CD4-positive, CD25-positive, alpha-beta regulatory T cell (primary cell): ENCODE measurements at regions not wholly inside any gene's neighbourhood (a gene's known extent, or its start where the extent isn't known, plus 50 kb on each side); places are given as distances from the start of the nearest gene placed in this dataset.

ENCODE experiments used
- ATAC-seq, 2 donors: fragments of 150-1000 bp; cut with Tn5 transposase; one replicate each; pipeline ENCODE4 v1.10.0; 2021; ENCODE audit warnings: low read depth in 2 of 2, moderate number of reproducible peaks in 2 of 2, moderate library complexity in 1 of 2
- DNase-seq, 3 donors: peaks; one replicate each; pipeline versions ENCODE4 v3.0.0 to v3.0.0-alpha.2; 2012 to 2022; ENCODE audit warnings: mixed read lengths in 1 of 3
- H3K27ac ChIP-seq: one replicate; pipeline ENCODE4 v1.7.0; 2013; ENCODE audit warnings: mild to moderate bottlenecking, low read length; ENCODE audit not compliant: insufficient read depth, poor library complexity, severe bottlenecking
- H3K27me3 ChIP-seq: one replicate; pipeline ENCODE4 v1.7.0; 2013; ENCODE audit warnings: low read length; ENCODE audit not compliant: control insufficient read depth, insufficient read depth
- H3K36me3 ChIP-seq: one replicate; pipeline ENCODE4 v1.7.0; 2013; ENCODE audit warnings: mild to moderate bottlenecking, low read length, moderate library complexity; ENCODE audit not compliant: control insufficient read depth, insufficient read depth
- H3K4me1 ChIP-seq: 2 replicates; pipeline ENCODE4 v1.7.0; 2013; ENCODE audit warnings: mild to moderate bottlenecking, low read length; ENCODE audit not compliant: insufficient read depth, control insufficient read depth, poor library complexity, severe bottlenecking
- H3K4me3 ChIP-seq: one replicate; pipeline ENCODE4 v1.7.0; 2013; ENCODE audit warnings: low read depth, mild to moderate bottlenecking, low read length, moderate library complexity
- H3K9me3 ChIP-seq, 2 experiments: 1 replicate in 1 of 2; 2 replicates in 1 of 2; pipeline ENCODE4 v1.7.0; 2013; ENCODE audit warnings: low read length in 2 of 2, mild to moderate bottlenecking in 1 of 2, moderate library complexity in 1 of 2; ENCODE audit not compliant: control insufficient read depth in 2 of 2
- H3K27ac Mint-ChIP-seq, 3 donors: one replicate each; pipeline ENCODE4 v1.8.0; 2020 to 2022; ENCODE audit warnings: mild to moderate bottlenecking in 3 of 3, mixed read lengths in 3 of 3, moderate library complexity in 2 of 3
- H3K27me3 Mint-ChIP-seq: one replicate; pipeline ENCODE4 v1.8.0; 2022; ENCODE audit warnings: mild to moderate bottlenecking, mixed read lengths
- H3K36me3 Mint-ChIP-seq: one replicate; pipeline ENCODE4 v1.8.0; 2020; ENCODE audit warnings: mixed read lengths
- H3K4me1 Mint-ChIP-seq, 4 donors: one replicate each; pipeline ENCODE4 v1.8.0; 2020 to 2022; ENCODE audit warnings: mixed read lengths in 4 of 4, mild to moderate bottlenecking in 1 of 4
- H3K4me3 Mint-ChIP-seq, 4 donors: one replicate each; pipeline ENCODE4 v1.8.0; 2020 to 2022; ENCODE audit warnings: mild to moderate bottlenecking in 4 of 4, mixed read lengths in 4 of 4, moderate library complexity in 3 of 4
- H3K9me3 Mint-ChIP-seq, 7 donors: one replicate each; pipeline ENCODE4 v1.8.0; 2020 to 2022; ENCODE audit warnings: mixed read lengths in 7 of 7, mild to moderate bottlenecking in 3 of 7, moderate library complexity in 2 of 7

GRCh38 chr4:66662620-66663019, 882.7 kb downstream of the CENPC start:
- Histone ChIP-seq H3K36me3 (no peaks in the 10 kb centered on the region), H3K27ac (no peak overlapping the region), H3K4me3 (no peak overlapping the region), H3K27me3 (no peaks in the 10 kb centered on the region), H3K4me1 (no peaks in the 10 kb centered on the region), H3K9me3 (no peaks in the 10 kb centered on the region)
- Mint-ChIP-seq H3K4me1 (no peaks in the 10 kb centered on the region), H3K4me3 (no peak overlapping the region), H3K9me3 (peaks cover 0 to 6% (median 2%) of the 10 kb centered on the region in 7 donors), H3K36me3 (no peaks in the 10 kb centered on the region), H3K27me3 (no peaks in the 10 kb centered on the region), H3K27ac (no peak overlapping the region)
- DNase-seq (no peak), ATAC-seq (no peak)

GRCh38 chr4:66658809-66659208, 886.5 kb downstream of the CENPC start:
- ATAC-seq (no peak), DNase-seq (no peak)
- Histone ChIP-seq H3K27me3 (no peaks in the 10 kb centered on the region), H3K4me3 (no peak overlapping the region), H3K27ac (no peak overlapping the region), H3K36me3 (no peaks in the 10 kb centered on the region), H3K9me3 (no peaks in the 10 kb centered on the region), H3K4me1 (no peaks in the 10 kb centered on the region)
- H3K27me3 Mint-ChIP-seq, result no peaks in the 10 kb centered on the region
- no peak overlapping the region for H3K4me3 Mint-ChIP-seq
- H3K27ac Mint-ChIP-seq, result no peak overlapping the region
- H3K9me3 Mint-ChIP-seq, result peaks cover 0 to 9% (median 5%) of the 10 kb centered on the region in 7 donors
- no peaks in the 10 kb centered on the region for H3K4me1 Mint-ChIP-seq
- no peaks in the 10 kb centered on the region for H3K36me3 Mint-ChIP-seq

GRCh38 chr4:66655505-66655904, 889.8 kb downstream of the CENPC start:
- no peaks in the 10 kb centered on the region for H3K4me1 Mint-ChIP-seq
- H3K27ac Mint-ChIP-seq, result no peak overlapping the region
- no peak overlapping the region for H3K4me3 Mint-ChIP-seq
- no peaks in the 10 kb centered on the region for H3K9me3 ChIP-seq
- no peak overlapping the region for H3K27ac ChIP-seq
- no peaks in the 10 kb centered on the region for H3K27me3 ChIP-seq
- H3K4me1 ChIP-seq, result no peaks in the 10 kb centered on the region
- H3K27me3 Mint-ChIP-seq, result no peaks in the 10 kb centered on the region
- H3K4me3 ChIP-seq, result no peak overlapping the region
- no peaks in the 10 kb centered on the region for H3K36me3 Mint-ChIP-seq
- DNase-seq (no peak), ATAC-seq (no peak)
- H3K9me3 Mint-ChIP-seq, result peaks cover 0 to 11% (median 5%) of the 10 kb centered on the region in 7 donors
- H3K36me3 ChIP-seq, result no peaks in the 10 kb centered on the region

GRCh38 chr4:66653937-66654336, 891.4 kb downstream of the CENPC start:
- no peaks in the 10 kb centered on the region for H3K27me3 Mint-ChIP-seq

GRCh38 chr4:66649236-66649635, 896.1 kb downstream of the CENPC start:
- Mint-ChIP-seq H3K27ac (no peak overlapping the region), H3K36me3 (no peaks in the 10 kb centered on the region), H3K9me3 (peaks cover 0 to 15% (median 3%) of the 10 kb centered on the region in 7 donors), H3K4me1 (no peaks in the 10 kb centered on the region), H3K4me3 (no peak overlapping the region), H3K27me3 (no peaks in the 10 kb centered on the region)
- Histone ChIP-seq H3K36me3 (no peaks in the 10 kb centered on the region), H3K4me1 (no peaks in the 10 kb centered on the region), H3K27ac (no peak overlapping the region), H3K27me3 (no peaks in the 10 kb centered on the region), H3K9me3 (no peaks in the 10 kb centered on the region), H3K4me3 (no peak overlapping the region)
- no peak for DNase-seq
- ATAC-seq, result no peak

More at GRCh38 chr4:66653937-66654336, 891.4 kb downstream of the CENPC start:
- H3K4me3 Mint-ChIP-seq, result no peak overlapping the region
- no peak overlapping the region for H3K27ac Mint-ChIP-seq
- Histone ChIP-seq H3K27ac (no peak overlapping the region), H3K36me3 (no peaks in the 10 kb centered on the region), H3K27me3 (no peaks in the 10 kb centered on the region), H3K4me3 (no peak overlapping the region), H3K4me1 (no peaks in the 10 kb centered on the region), H3K9me3 (no peaks in the 10 kb centered on the region)
- peaks cover 0 to 18% (median 3%) of the 10 kb centered on the region in 7 donors for H3K9me3 Mint-ChIP-seq
- no peak for DNase-seq
- ATAC-seq, result no peak
- no peaks in the 10 kb centered on the region for H3K36me3 Mint-ChIP-seq
- no peaks in the 10 kb centered on the region for H3K4me1 Mint-ChIP-seq

- H3K36me3 ChIP-seq, result no peaks in the 10 kb centered on the region
- Mint-ChIP-seq H3K27ac (no peak overlapping the region), H3K4me1 (no peaks in the 10 kb centered on the region), H3K36me3 (no peaks in the 10 kb centered on the region), H3K9me3 (peaks cover 0 to 11% (median 1%) of the 10 kb centered on the region in 7 donors), H3K4me3 (no peak overlapping the region), H3K27me3 (no peaks in the 10 kb centered on the region)
- H3K4me3 ChIP-seq, result no peak overlapping the region
- no peak overlapping the region for H3K27ac ChIP-seq
- no peaks in the 10 kb centered on the region for H3K4me1 ChIP-seq
- no peak for ATAC-seq
- H3K9me3 ChIP-seq, result no peaks in the 10 kb centered on the region
- DNase-seq, result no peak
- H3K27me3 ChIP-seq, result no peaks in the 10 kb centered on the region
Observed at GRCh38 chr4:66647926-66648325, 897.4 kb downstream of the CENPC start.

- Mint-ChIP-seq H3K27ac (no peak overlapping the region), H3K4me3 (no peak overlapping the region), H3K4me1 (no peaks in the 10 kb centered on the region), H3K27me3 (no peaks in the 10 kb centered on the region), H3K36me3 (no peaks in the 10 kb centered on the region), H3K9me3 (peaks cover 0 to 15% (median 1%) of the 10 kb centered on the region in 7 donors)
- ATAC-seq (no peak), DNase-seq (no peak)
- no peaks in the 10 kb centered on the region for H3K27me3 ChIP-seq
- no peaks in the 10 kb centered on the region for H3K9me3 ChIP-seq
- H3K4me3 ChIP-seq, result no peak overlapping the region
- H3K27ac ChIP-seq, result no peak overlapping the region
- no peaks in the 10 kb centered on the region for H3K4me1 ChIP-seq
- no peaks in the 10 kb centered on the region for H3K36me3 ChIP-seq
Observed at GRCh38 chr4:66647476-66647875, 897.8 kb downstream of the CENPC start.

GRCh38 chr4:66640233-66640990, 904.9 kb downstream of the CENPC start:
- Histone ChIP-seq H3K4me3 (no peak overlapping the region), H3K9me3 (no peaks in the 10 kb centered on the region), H3K36me3 (no peaks in the 10 kb centered on the region), H3K27ac (no peak overlapping the region), H3K27me3 (no peaks in the 10 kb centered on the region), H3K4me1 (no peaks in the 10 kb centered on the region)
- no peaks in the 10 kb centered on the region for H3K4me1 Mint-ChIP-seq
- no peaks in the 10 kb centered on the region for H3K27me3 Mint-ChIP-seq
- H3K36me3 Mint-ChIP-seq, result no peaks in the 10 kb centered on the region
- no peak for ATAC-seq
- H3K4me3 Mint-ChIP-seq, result no peak overlapping the region
- peaks cover 0 to 16% (median 3%) of the 10 kb centered on the region in 7 donors for H3K9me3 Mint-ChIP-seq
- H3K27ac Mint-ChIP-seq, result no peak overlapping the region
- DNase-seq, result no peak
